H9 (cell line): ENCODE measurements at regions not wholly inside any gene's neighbourhood (a gene's known extent, or its start where the extent isn't known, plus 50 kb on each side); places are given as distances from the start of the nearest gene placed in this dataset.

ENCODE experiments used
- DNase-seq: peaks from one replicate; pipeline ENCODE4 v3.0.0-alpha.2; 2017
- H2AFZ ChIP-seq: one replicate; pipeline ENCODE4 v1.6.1; 2013; ENCODE audit warnings: mild to moderate bottlenecking, low read length, control low read depth, moderate library complexity
- H2AK5ac ChIP-seq: 2 replicates; pipeline ENCODE4 v1.6.1; 2013; ENCODE audit warnings: low read length, control low read depth, mixed read lengths; ENCODE audit not compliant: insufficient read length
- H2BK120ac ChIP-seq: one replicate; pipeline ENCODE4 v1.6.1; 2013; ENCODE audit warnings: low read depth, mild to moderate bottlenecking, low read length, control low read depth, inconsistent platforms; ENCODE audit not compliant: poor library complexity, severe bottlenecking
- H2BK12ac ChIP-seq: 2 replicates; pipeline ENCODE4 v1.6.1; 2013; ENCODE audit warnings: low read length, control low read depth, mixed read lengths, low read depth; ENCODE audit not compliant: insufficient read length
- H2BK15ac ChIP-seq: 2 replicates; pipeline ENCODE4 v1.6.1; 2013; ENCODE audit warnings: low read depth, low read length, control low read depth
- H2BK20ac ChIP-seq: one replicate; pipeline ENCODE4 v1.6.1; 2013; ENCODE audit warnings: low read depth, mild to moderate bottlenecking, low read length, control low read depth, inconsistent platforms; ENCODE audit not compliant: poor library complexity, severe bottlenecking
- H2BK5ac ChIP-seq: 2 replicates; pipeline ENCODE4 v1.6.1; 2013; ENCODE audit warnings: low read length, control low read depth, mixed read lengths; ENCODE audit not compliant: insufficient read length
- H3K14ac ChIP-seq: 2 replicates; pipeline ENCODE4 v1.6.1; 2013; ENCODE audit warnings: low read length, control low read depth; ENCODE audit not compliant: insufficient read depth
- H3K18ac ChIP-seq: 2 replicates; pipeline ENCODE4 v1.6.1; 2013; ENCODE audit warnings: low read depth, mild to moderate bottlenecking, mixed read lengths, low read length, control low read depth; ENCODE audit not compliant: insufficient read length
- H3K23ac ChIP-seq: 2 replicates; pipeline ENCODE4 v1.6.1; 2013; ENCODE audit warnings: low read length, control low read depth, mixed read lengths, low read depth; ENCODE audit not compliant: insufficient read length
- H3K23me2 ChIP-seq: 2 replicates; pipeline ENCODE4 v1.6.1; 2013; ENCODE audit warnings: low read depth, mild to moderate bottlenecking, mixed read lengths, low read length, control low read depth; ENCODE audit not compliant: insufficient read length, poor library complexity, severe bottlenecking
- H3K27ac ChIP-seq: 2 replicates; pipeline ENCODE4 v1.5.1; 2013; ENCODE audit warnings: low read length, control low read depth, mixed read lengths, low read depth; ENCODE audit not compliant: insufficient read length
- H3K27me3 ChIP-seq: 2 replicates; pipeline ENCODE4 v1.6.1; 2013; ENCODE audit warnings: low read length, control low read depth, inconsistent platforms; ENCODE audit not compliant: insufficient read depth
- H3K4ac ChIP-seq: 2 replicates; pipeline ENCODE4 v1.6.1; 2013; ENCODE audit warnings: low read depth, mild to moderate bottlenecking, control low read depth, inconsistent platforms, low read length, moderate library complexity
- H3K4me1 ChIP-seq: 2 replicates; pipeline ENCODE4 v1.6.1; 2013; ENCODE audit warnings: low read length, control low read depth, inconsistent platforms; ENCODE audit not compliant: insufficient read depth
- H3K4me2 ChIP-seq: 2 replicates; pipeline ENCODE4 v1.6.1; 2013; ENCODE audit warnings: low read length, control low read depth, mixed read lengths; ENCODE audit not compliant: insufficient read length, insufficient read depth
- H3K56ac ChIP-seq: 2 replicates; pipeline ENCODE4 v1.6.1; 2013; ENCODE audit warnings: low read depth, mild to moderate bottlenecking, mixed read lengths, low read length, control low read depth; ENCODE audit not compliant: insufficient read length
- H3K79me1 ChIP-seq: 2 replicates; pipeline ENCODE4 v1.6.1; 2013; ENCODE audit warnings: low read depth, mild to moderate bottlenecking, moderate library complexity, low read length, control low read depth, inconsistent platforms; ENCODE audit not compliant: insufficient read depth, poor library complexity, severe bottlenecking
- H3K79me2 ChIP-seq: 2 replicates; pipeline ENCODE4 v1.6.1; 2013; ENCODE audit warnings: low read length, control low read depth, inconsistent platforms; ENCODE audit not compliant: insufficient read depth
- H3K9ac ChIP-seq: 2 replicates; pipeline ENCODE4 v1.6.1; 2013; ENCODE audit warnings: low read length, control low read depth, mixed read lengths; ENCODE audit not compliant: insufficient read length; ENCODE audit errors: extremely low read depth
- H3K9me3 ChIP-seq: one replicate; pipeline ENCODE4 v1.6.1; 2013; ENCODE audit warnings: low read depth, low read length, inconsistent platforms; ENCODE audit not compliant: control insufficient read depth
- H3T11ph ChIP-seq: one replicate; pipeline ENCODE4 v1.6.1; 2013; ENCODE audit warnings: mild to moderate bottlenecking, low read length, control low read depth, inconsistent platforms
- H4K20me1 ChIP-seq: one replicate; pipeline ENCODE4 v1.6.1; 2013; ENCODE audit not compliant: control insufficient read depth, insufficient read length, insufficient read depth
- H4K5ac ChIP-seq: 2 replicates; pipeline ENCODE4 v1.6.1; 2013; ENCODE audit warnings: low read depth, mild to moderate bottlenecking, mixed read lengths, low read length, control low read depth; ENCODE audit not compliant: insufficient read length
- H4K8ac ChIP-seq: replicated peaks from 2 replicates; pipeline ENCODE4 v1.6.1; 2013; ENCODE audit warnings: low read length, control low read depth, mixed read lengths, low read depth; ENCODE audit not compliant: insufficient read length
- H4K91ac ChIP-seq: 2 replicates; pipeline ENCODE4 v1.6.1; 2013; ENCODE audit warnings: low read depth, mild to moderate bottlenecking, moderate library complexity, mixed read lengths, low read length, control low read depth; ENCODE audit not compliant: insufficient read length
- H3K27ac Mint-ChIP-seq, 3 experiments: 2 replicates in 2 of 3; 3 replicates in 1 of 3; pipeline ENCODE4 v1.8.0; 2020 to 2021; ENCODE audit warnings: mixed read lengths in 3 of 3, mild to moderate bottlenecking in 1 of 3, moderate library complexity in 1 of 3
- H3K27me3 Mint-ChIP-seq: 2 replicates; pipeline ENCODE4 v1.8.0; 2021; ENCODE audit warnings: low read depth, mild to moderate bottlenecking, moderate library complexity, mixed read lengths
- H3K36me3 Mint-ChIP-seq, 3 experiments: 2 replicates in 2 of 3; 3 replicates in 1 of 3; pipeline ENCODE4 v1.8.0; 2020 to 2021; ENCODE audit warnings: low read depth in 3 of 3, mixed read lengths in 3 of 3; ENCODE audit not compliant: insufficient read depth in 1 of 3
- H3K4me1 Mint-ChIP-seq, 2 experiments: 2 replicates each; pipeline ENCODE4 v1.8.0; 2020; ENCODE audit warnings: mixed read lengths in 2 of 2
- H3K4me3 Mint-ChIP-seq, 2 experiments: 2 replicates in 1 of 2; 3 replicates in 1 of 2; pipeline ENCODE4 v1.8.0; 2020 to 2021; ENCODE audit warnings: mild to moderate bottlenecking in 2 of 2, mixed read lengths in 2 of 2, moderate library complexity in 1 of 2
- H3K9me3 Mint-ChIP-seq, 2 experiments: 2 replicates in 1 of 2; 3 replicates in 1 of 2; pipeline ENCODE4 v1.8.0; 2020; ENCODE audit warnings: mild to moderate bottlenecking in 2 of 2, mixed read lengths in 2 of 2, moderate library complexity in 1 of 2
- CTCF ChIP-seq: fragments of 200-600 bp; sonication (generic); conservative IDR thresholded peaks from 3 replicates; pipeline ENCODE4 v1.8.0; 2021; ENCODE audit warnings: antibody characterized with exemption, mild to moderate bottlenecking
- WGBS: extraction: QIAGEN DNeasy Blood & Tissue Kit; methylation state at CpG from one replicate; pipeline ENCODE4 v1.1.7; 2013; ENCODE audit warnings: missing lambda C conversion rate, low lambda C conversion rate, mixed read lengths; ENCODE audit not compliant: insufficient read length; ENCODE audit errors: extremely low coverage; 5-methylcytosine and 5-hydroxymethylcytosine counted together

GRCh38 chr12:92502417-92503028 is 200.3 kb upstream of the PLEKHG7 start:
- no peak for DNase-seq
- no peak overlapping the region for H3K9ac ChIP-seq
- no peak overlapping the region for H4K8ac ChIP-seq
- H4K20me1 ChIP-seq = no peaks in the 10 kb centered on the region
- H3K79me1 ChIP-seq = no peaks in the 10 kb centered on the region
- H3K4me3 Mint-ChIP-seq = no peak overlapping the region
- no peak overlapping the region for H3K56ac ChIP-seq
- H3K27ac ChIP-seq = no peak overlapping the region
- no peak overlapping the region for H3K4ac ChIP-seq
- H2BK20ac ChIP-seq = no peak overlapping the region
- no peaks in the 10 kb centered on the region for H3K23me2 ChIP-seq
- H3K4me1 ChIP-seq = no peaks in the 10 kb centered on the region
- H3K27ac Mint-ChIP-seq = no peak overlapping the region
- H3K79me2 ChIP-seq = no peaks in the 10 kb centered on the region
- H3K36me3 Mint-ChIP-seq = no peaks in the 10 kb centered on the region
- no peak overlapping the region for H4K91ac ChIP-seq
- no peak overlapping the region for H3T11ph ChIP-seq
- H3K27me3 ChIP-seq = no peaks in the 10 kb centered on the region
- H3K27me3 Mint-ChIP-seq = no peaks in the 10 kb centered on the region
- no peak overlapping the region for H2BK15ac ChIP-seq
- H3K4me2 ChIP-seq = no peak overlapping the region
- H2AFZ ChIP-seq = no peak overlapping the region
- H2BK120ac ChIP-seq = no peak overlapping the region
- WGBS = no CpG with 5 or more reads among the region's 3 CpGs
- no peak overlapping the region for H3K23ac ChIP-seq
- no peak overlapping the region for H3K18ac ChIP-seq
- no peak overlapping the region for H4K5ac ChIP-seq
- no peak overlapping the region for H3K14ac ChIP-seq
- no peaks in the 10 kb centered on the region for H3K9me3 ChIP-seq
- TF ChIP-seq CTCF = peak; percentile 17; the same call in 1 of the 3 replicates
- no peak overlapping the region for H2BK5ac ChIP-seq
- H3K4me1 Mint-ChIP-seq = peaks cover 21 to 33% of the 10 kb centered on the region in 2 experiments
- H2AK5ac ChIP-seq = no peak overlapping the region
- H2BK12ac ChIP-seq = no peak overlapping the region
- H3K9me3 Mint-ChIP-seq = no peaks in the 10 kb centered on the region
